Activated T-helper 1 cell treated with anti-CD3 and anti-CD28 coated beads, Interleukin-12 subunit alpha, Interleukin-12 subunit beta, Interleukin-2, Interleukin-4 antibody, amounts not matched to agents 30 ng/mL and 10 ng/mL and 1 ng/mL, durations not matched to agents 14 hours and 24 hours and 36 hours (primary cell): ENCODE measurements at regions not wholly inside any gene's neighbourhood (a gene's known extent, or its start where the extent isn't known, plus 50 kb on each side); places are given as distances from the start of the nearest gene placed in this dataset.

Experiments used
- DNase-seq: peaks from one replicate; pipeline ENCODE4 v3.0.0; 2021; ENCODE audit warnings: low spot score
- H3K27ac Mint-ChIP-seq: one replicate; pipeline ENCODE4 v1.8.0; 2021; ENCODE audit warnings: mild to moderate bottlenecking, mixed read lengths
- H3K27me3 Mint-ChIP-seq: one replicate; pipeline ENCODE4 v1.8.0; 2022; ENCODE audit warnings: mild to moderate bottlenecking, moderate library complexity, mixed read lengths; ENCODE audit not compliant: insufficient read depth
- H3K36me3 Mint-ChIP-seq: one replicate; pipeline ENCODE4 v1.8.0; 2021; ENCODE audit warnings: low read depth, mixed read lengths
- H3K4me1 Mint-ChIP-seq: one replicate; pipeline ENCODE4 v1.8.0; 2021; ENCODE audit warnings: low read depth, mixed read lengths
- H3K4me3 Mint-ChIP-seq: one replicate; pipeline ENCODE4 v1.8.0; 2021; ENCODE audit warnings: mild to moderate bottlenecking, moderate library complexity, mixed read lengths
- H3K9me3 Mint-ChIP-seq: one replicate; pipeline ENCODE4 v1.8.0; 2021; ENCODE audit warnings: mixed read lengths
- intact Hi-C: fragments of 100-400 bp; cut with micrococcal nuclease; formaldehyde crosslinking; loops from one replicate; pipeline ENCODE4 v1.15.1; 2024

- no peak for DNase-seq
- intact Hi-C loops = no loop called here
- Mint-ChIP-seq H3K4me1 (no peaks in the 10 kb centered on the region), H3K27ac (no peak overlapping the region), H3K9me3 (no peaks in the 10 kb centered on the region), H3K27me3 (no peaks in the 10 kb centered on the region), H3K36me3 (no peaks in the 10 kb centered on the region), H3K4me3 (no peak overlapping the region)
Measured at GRCh38 chr1:192045131-192045530, 113.1 kb upstream of the RGS18 start.

- Mint-ChIP-seq H3K27ac (no peak overlapping the region), H3K4me3 (no peak overlapping the region), H3K36me3 (no peaks in the 10 kb centered on the region), H3K4me1 (no peaks in the 10 kb centered on the region), H3K9me3 (no peaks in the 10 kb centered on the region), H3K27me3 (no peaks in the 10 kb centered on the region)
- intact Hi-C loops = no loop called here
- DNase-seq = no peak
Measured at GRCh38 chr1:192053531-192053971, 104.7 kb upstream of the RGS18 start.

- Mint-ChIP-seq H3K27me3 (peaks cover 2% of the 10 kb centered on the region), H3K4me3 (no peak overlapping the region), H3K4me1 (no peaks in the 10 kb centered on the region), H3K27ac (no peak overlapping the region), H3K36me3 (no peaks in the 10 kb centered on the region), H3K9me3 (no peaks in the 10 kb centered on the region)
- DNase-seq = no peak
- intact Hi-C loops = no loop called here
Measured at GRCh38 chr1:192057766-192058165, 100.5 kb upstream of the RGS18 start.

- no peaks in the 10 kb centered on the region for H3K4me1 Mint-ChIP-seq
- intact Hi-C loops = no loop called here
- no peak overlapping the region for H3K4me3 Mint-ChIP-seq
- DNase-seq = no peak
- H3K9me3 Mint-ChIP-seq = no peaks in the 10 kb centered on the region
- no peaks in the 10 kb centered on the region for H3K36me3 Mint-ChIP-seq
- peaks cover 4% of the 10 kb centered on the region for H3K27me3 Mint-ChIP-seq
- no peak overlapping the region for H3K27ac Mint-ChIP-seq
Measured at GRCh38 chr1:192059407-192059806, 98.9 kb upstream of the RGS18 start.

GRCh38 chr1:192061556-192061955, 96.7 kb upstream of the RGS18 start:
- H3K4me3 Mint-ChIP-seq = no peak overlapping the region

GRCh38 chr1:192065087-192065486, 93.2 kb upstream of the RGS18 start:
- Mint-ChIP-seq H3K9me3 (no peaks in the 10 kb centered on the region), H3K4me3 (no peak overlapping the region), H3K27me3 (peaks cover 4% of the 10 kb centered on the region), H3K4me1 (no peaks in the 10 kb centered on the region), H3K36me3 (no peaks in the 10 kb centered on the region), H3K27ac (no peak overlapping the region)
- DNase-seq = no peak
- intact Hi-C loops = no loop called here

More at GRCh38 chr1:192061556-192061955, 96.7 kb upstream of the RGS18 start:
- Mint-ChIP-seq H3K4me1 (no peaks in the 10 kb centered on the region), H3K27me3 (peaks cover 4% of the 10 kb centered on the region), H3K27ac (no peak overlapping the region), H3K9me3 (no peaks in the 10 kb centered on the region), H3K36me3 (no peaks in the 10 kb centered on the region)
- no peak for DNase-seq
- intact Hi-C loops = no loop called here

GRCh38 chr1:192066202-192066601, 92.1 kb upstream of the RGS18 start:
- H3K27ac Mint-ChIP-seq = no peak overlapping the region
- intact Hi-C loops = no loop called here
- H3K4me1 Mint-ChIP-seq = no peaks in the 10 kb centered on the region
- H3K27me3 Mint-ChIP-seq = peaks cover 2% of the 10 kb centered on the region
- DNase-seq = no peak
- H3K9me3 Mint-ChIP-seq = no peaks in the 10 kb centered on the region
- no peaks in the 10 kb centered on the region for H3K36me3 Mint-ChIP-seq
- no peak overlapping the region for H3K4me3 Mint-ChIP-seq

- no peaks in the 10 kb centered on the region for H3K36me3 Mint-ChIP-seq
- no peak overlapping the region for H3K27ac Mint-ChIP-seq
- DNase-seq = no peak
- intact Hi-C loops = no loop called here
- H3K4me1 Mint-ChIP-seq = no peaks in the 10 kb centered on the region
- H3K9me3 Mint-ChIP-seq = no peaks in the 10 kb centered on the region
- H3K4me3 Mint-ChIP-seq = no peak overlapping the region
- peaks cover 2% of the 10 kb centered on the region for H3K27me3 Mint-ChIP-seq
Measured at GRCh38 chr1:192067360-192067759, 90.9 kb upstream of the RGS18 start.

GRCh38 chr1:192070213-192070612, 88.0 kb upstream of the RGS18 start:
- intact Hi-C loops = loop anchor here (10.0 kb wide), 1 partner anchor 375 kb away; no protein-coding TSS in a partner anchor
- H3K27me3 Mint-ChIP-seq = no peaks in the 10 kb centered on the region
- H3K9me3 Mint-ChIP-seq = no peaks in the 10 kb centered on the region
- no peak for DNase-seq
- no peak overlapping the region for H3K27ac Mint-ChIP-seq
- H3K4me3 Mint-ChIP-seq = no peak overlapping the region
- no peaks in the 10 kb centered on the region for H3K36me3 Mint-ChIP-seq
- H3K4me1 Mint-ChIP-seq = no peaks in the 10 kb centered on the region

GRCh38 chr1:192080684-192081083, 77.6 kb upstream of the RGS18 start:
- H3K36me3 Mint-ChIP-seq = no peaks in the 10 kb centered on the region
- no peak overlapping the region for H3K4me3 Mint-ChIP-seq
- intact Hi-C loops = no loop called here
- DNase-seq = no peak
- no peaks in the 10 kb centered on the region for H3K27me3 Mint-ChIP-seq
- H3K4me1 Mint-ChIP-seq = no peaks in the 10 kb centered on the region
- no peak overlapping the region for H3K27ac Mint-ChIP-seq
- H3K9me3 Mint-ChIP-seq = no peaks in the 10 kb centered on the region

- Mint-ChIP-seq H3K27ac (no peak overlapping the region), H3K36me3 (no peaks in the 10 kb centered on the region), H3K4me3 (no peak overlapping the region), H3K9me3 (no peaks in the 10 kb centered on the region), H3K27me3 (no peaks in the 10 kb centered on the region), H3K4me1 (no peaks in the 10 kb centered on the region)
- DNase-seq = no peak
- intact Hi-C loops = no loop called here
Measured at GRCh38 chr1:192081359-192081758, 76.9 kb upstream of the RGS18 start.

GRCh38 chr1:192086644-192087043, 71.6 kb upstream of the RGS18 start:
- no peaks in the 10 kb centered on the region for H3K9me3 Mint-ChIP-seq
- H3K27me3 Mint-ChIP-seq = no peaks in the 10 kb centered on the region
- H3K4me1 Mint-ChIP-seq = no peaks in the 10 kb centered on the region
- no peaks in the 10 kb centered on the region for H3K36me3 Mint-ChIP-seq
- DNase-seq = no peak
- no peak overlapping the region for H3K4me3 Mint-ChIP-seq
- intact Hi-C loops = no loop called here
- H3K27ac Mint-ChIP-seq = no peak overlapping the region

- no peak for DNase-seq
- Mint-ChIP-seq H3K4me1 (no peaks in the 10 kb centered on the region), H3K4me3 (no peak overlapping the region)
Measured at GRCh38 chr1:192087334-192087733, 70.9 kb upstream of the RGS18 start.

GRCh38 chr1:192088496-192088895, 69.8 kb upstream of the RGS18 start:
- Mint-ChIP-seq H3K27me3 (no peaks in the 10 kb centered on the region), H3K36me3 (no peaks in the 10 kb centered on the region)

More at GRCh38 chr1:192087334-192087733, 70.9 kb upstream of the RGS18 start:
- no peaks in the 10 kb centered on the region for H3K36me3 Mint-ChIP-seq
- H3K9me3 Mint-ChIP-seq = no peaks in the 10 kb centered on the region
- no peak overlapping the region for H3K27ac Mint-ChIP-seq
- intact Hi-C loops = no loop called here
- no peaks in the 10 kb centered on the region for H3K27me3 Mint-ChIP-seq

More at GRCh38 chr1:192088496-192088895, 69.8 kb upstream of the RGS18 start:
- DNase-seq = no peak
- Mint-ChIP-seq H3K9me3 (no peaks in the 10 kb centered on the region), H3K27ac (no peak overlapping the region), H3K4me1 (no peaks in the 10 kb centered on the region), H3K4me3 (no peak overlapping the region)
- intact Hi-C loops = no loop called here
